ENCODE measurements at regions not wholly inside any gene's neighbourhood (a gene's known extent, or its start where the extent isn't known, plus 50 kb on each side); places are given as distances from the start of the nearest gene placed in this dataset.
A peak's percentile ranks its signal among the peaks of the same experiment; 100 is the strongest.
"Not testable (repeated sequence)": the region's sequence is repeated elsewhere in the genome, so short reads cannot be mapped to it uniquely, and the experiment has no call there.

GRCh38 chr3:153762411-153763235 lies 358.6 kb upstream of the ARHGEF26 start:
- DNase-seq = no peak

- no peak for DNase-seq
Observed at GRCh38 chr3:153767601-153768560, 353.3 kb upstream of the ARHGEF26 start.

GRCh38 chr3:153768561-153769469 lies 352.4 kb upstream of the ARHGEF26 start:
- peak; percentile 6 for DNase-seq

- no peak for DNase-seq
Observed at GRCh38 chr3:153783106-153783505, 338.1 kb upstream of the ARHGEF26 start.

- no peak for DNase-seq
Observed at GRCh38 chr3:153783741-153784480, 337.3 kb upstream of the ARHGEF26 start.

- DNase-seq = no peak
Observed at GRCh38 chr3:153785901-153786300, 335.3 kb upstream of the ARHGEF26 start.

GRCh38 chr3:153789380-153789779 lies 331.8 kb upstream of the ARHGEF26 start:
- no peak for DNase-seq

- not testable (repeated sequence) for DNase-seq
Observed at GRCh38 chr3:153797056-153797455, 324.1 kb upstream of the ARHGEF26 start.

GRCh38 chr3:153809097-153809496 lies 312.1 kb upstream of the ARHGEF26 start:
- DNase-seq = no peak

GRCh38 chr3:153818338-153818737 lies 302.9 kb upstream of the ARHGEF26 start:
- no peak for DNase-seq

- DNase-seq = no peak
Observed at GRCh38 chr3:153820035-153820434, 301.2 kb upstream of the ARHGEF26 start.

- not testable (repeated sequence) for DNase-seq
Observed at GRCh38 chr3:153828346-153828745, 292.8 kb upstream of the ARHGEF26 start.

- DNase-seq = no peak
Observed at GRCh38 chr3:153829606-153830170, 291.5 kb upstream of the ARHGEF26 start.

GRCh38 chr3:153830552-153830951 lies 290.6 kb upstream of the ARHGEF26 start:
- no peak for DNase-seq

- no peak for DNase-seq
Observed at GRCh38 chr3:153835540-153835939, 285.6 kb upstream of the ARHGEF26 start.

GRCh38 chr3:153840487-153840886 lies 280.7 kb upstream of the ARHGEF26 start:
- no peak for DNase-seq

GRCh38 chr3:153843994-153844393 lies 277.2 kb upstream of the ARHGEF26 start:
- no peak for DNase-seq

- no peak for DNase-seq
Observed at GRCh38 chr3:153845311-153845710, 275.9 kb upstream of the ARHGEF26 start.

GRCh38 chr3:153848702-153849101 lies 272.5 kb upstream of the ARHGEF26 start:
- no peak for DNase-seq

GRCh38 chr3:153852355-153852754 lies 268.8 kb upstream of the ARHGEF26 start:
- DNase-seq = no peak

GRCh38 chr3:153853163-153853562 lies 268.0 kb upstream of the ARHGEF26 start:
- DNase-seq = no peak

GRCh38 chr3:153855772-153856171 lies 265.4 kb upstream of the ARHGEF26 start:
- DNase-seq = no peak

Measured in NCI-H345 (cell line).